ENCODE measurements at regions not wholly inside any gene's neighbourhood (a gene's known extent, or its start where the extent isn't known, plus 50 kb on each side); places are given as distances from the start of the nearest gene placed in this dataset.

DNA sequence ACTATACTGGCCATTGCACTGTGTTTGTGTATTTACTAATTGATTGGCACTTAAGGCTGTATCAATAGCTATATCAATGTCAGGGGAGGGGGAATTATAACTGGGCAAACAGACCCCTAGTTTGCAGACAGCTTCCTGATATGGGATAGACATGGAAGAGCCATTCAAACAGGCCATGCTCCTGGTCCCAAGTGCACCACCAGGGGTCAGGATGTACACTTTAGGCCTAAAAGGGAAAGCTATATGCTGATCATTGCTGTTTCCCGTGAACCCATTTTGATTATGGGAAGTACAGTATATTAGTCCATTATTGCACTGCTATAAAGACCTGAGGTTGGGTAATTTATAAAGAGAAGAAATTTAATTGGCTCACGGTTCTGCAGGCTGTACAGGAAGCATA lies 124.9 kb upstream of the BACE2 start:
- no peak for DNase-seq
- TF ChIP-seq RAD21 (IDR thresholded peaks at IDR 0.05; ENCODE audit: low read length) (peak; percentile 39), FOXM1 (IDR thresholded peaks at IDR 0.05; ENCODE audit: low read depth) (no peak)
- TF ChIP-seq, protein P1, sequence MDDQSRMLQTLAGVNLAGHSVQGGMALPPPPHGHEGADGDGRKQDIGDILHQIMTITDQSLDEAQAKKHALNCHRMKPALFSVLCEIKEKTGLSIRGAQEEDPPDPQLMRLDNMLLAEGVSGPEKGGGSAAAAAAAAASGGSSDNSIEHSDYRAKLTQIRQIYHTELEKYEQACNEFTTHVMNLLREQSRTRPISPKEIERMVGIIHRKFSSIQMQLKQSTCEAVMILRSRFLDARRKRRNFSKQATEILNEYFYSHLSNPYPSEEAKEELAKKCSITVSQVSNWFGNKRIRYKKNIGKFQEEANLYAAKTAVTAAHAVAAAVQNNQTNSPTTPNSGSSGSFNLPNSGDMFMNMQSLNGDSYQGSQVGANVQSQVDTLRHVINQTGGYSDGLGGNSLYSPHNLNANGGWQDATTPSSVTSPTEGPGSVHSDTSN (IDR thresholded peaks at IDR 0.05): no peak
- no peak overlapping the region for H2AFZ ChIP-seq (ENCODE audit: low read depth)
- H3K27ac ChIP-seq (ENCODE audit: low read depth in 2 of 2, low read length in 1 of 2): no peak overlapping the region
- no peaks in the 10 kb centered on the region for H3K79me2 ChIP-seq (ENCODE audit: insufficient read depth)
- no peaks in the 10 kb centered on the region for H4K20me1 ChIP-seq (ENCODE audit: insufficient read depth)
- ChIA-PET POLR2A (no interaction called here), CTCF (interaction anchor here (0.6 to 3.8 kb wide), 7 partner anchors 21 to 176 kb away, joined by 3 to 23 read pairs (median 3); no protein-coding TSS in a partner anchor)
- no peak overlapping the region for H3K4me3 ChIP-seq (ENCODE audit: low read depth in 2 of 2, low read length in 1 of 2)
- H3K36me3 ChIP-seq (replicated peaks in 1 of 2; ENCODE audit: control insufficient read depth in 1 of 2, insufficient read depth in 2 of 2, low read length in 1 of 2): no peaks in the 10 kb centered on the region
- H3F3A ChIP-seq (replicated peaks; ENCODE audit: insufficient read depth): no peaks in the 10 kb centered on the region
- H3K9me2 ChIP-seq: no peaks in the 10 kb centered on the region
- 4% methylated on average over 2 of the region's 2 CpGs for WGBS (ENCODE audit: low lambda C conversion rate)
- peaks cover 0 to 3% of the 10 kb centered on the region in 2 experiments; a peak in 1 of 4 replicates for H3K4me1 ChIP-seq (ENCODE audit: control insufficient read depth in 1 of 2, insufficient read depth in 2 of 2, low read depth in 1 of 2, low read length in 1 of 2)
- H3K9ac ChIP-seq: no peak overlapping the region
- H3K27me3 ChIP-seq (ENCODE audit: insufficient read depth): no peaks in the 10 kb centered on the region
- no peaks in the 10 kb centered on the region for H3K9me3 ChIP-seq
- no peak overlapping the region for H3K4me2 ChIP-seq

DNA sequence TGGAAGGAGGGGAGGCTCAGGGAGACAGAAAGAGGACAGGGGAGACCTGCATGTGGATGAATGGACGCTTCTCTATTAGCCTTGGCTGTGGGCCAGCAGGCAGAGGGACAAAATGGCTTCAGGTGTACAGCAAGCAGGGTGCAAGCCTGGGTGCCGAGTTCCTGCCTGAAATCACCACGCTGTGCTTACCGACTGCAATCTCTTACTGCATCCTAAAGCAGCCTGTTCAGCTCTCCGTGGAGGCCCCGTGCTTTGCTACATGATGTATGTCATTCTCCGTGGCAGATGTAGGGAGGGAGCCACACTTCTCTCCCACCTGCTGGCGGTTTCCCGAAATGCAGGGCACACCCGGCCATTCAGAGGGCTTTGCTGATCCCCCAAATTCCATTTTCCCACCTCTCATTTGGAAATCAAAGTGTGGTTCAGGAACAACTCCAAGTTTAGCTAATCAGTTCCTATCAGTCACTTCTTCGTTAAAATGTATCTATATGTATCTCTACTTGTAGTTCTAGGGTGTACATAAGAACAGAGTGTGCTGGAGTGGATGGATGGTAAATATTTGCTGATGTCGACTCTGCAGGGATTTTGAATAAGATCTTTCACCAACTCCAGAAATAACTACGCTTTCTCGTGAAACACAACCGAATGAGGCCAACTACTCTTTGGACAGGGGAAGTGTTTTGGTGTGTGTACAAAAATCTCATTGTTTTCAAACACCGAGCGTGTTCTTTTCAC lies 122.3 kb upstream of the BACE2 start:
- 32% methylated on average over 15 of the region's 17 CpGs for WGBS (ENCODE audit: low lambda C conversion rate)
- POLR2A ChIA-PET: no interaction called here
- no peaks in the 10 kb centered on the region for H3K9me3 ChIP-seq

DNA sequence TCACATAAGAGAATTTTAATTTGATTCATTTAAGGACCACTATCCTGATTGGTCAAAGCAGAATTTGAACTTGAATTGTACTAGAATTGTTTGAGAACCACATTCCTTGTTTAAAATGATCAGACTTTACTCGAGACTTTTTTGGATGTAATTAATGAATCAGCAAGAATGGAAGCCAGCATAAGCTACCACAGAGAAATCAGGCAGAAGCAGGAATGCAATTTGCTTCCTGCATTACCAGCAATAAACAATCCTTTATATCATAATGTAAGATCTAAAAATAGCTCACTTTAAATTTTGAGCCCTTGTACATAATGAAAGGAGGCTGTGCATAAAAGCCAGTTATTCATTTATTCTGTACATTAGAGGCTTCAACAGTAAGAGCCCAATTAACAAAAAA lies 119.8 kb upstream of the BACE2 start:
- no peak for TF ChIP-seq MEF2A (IDR thresholded peaks at IDR 0.05; ENCODE audit: borderline replicate concordance, low read depth)
- no peak for TF ChIP-seq TCF12 (IDR thresholded peaks at IDR 0.05)
- no peak for TF ChIP-seq EZH2phosphoT487 (IDR thresholded peaks at IDR 0.05; ENCODE audit: borderline replicate concordance, low read depth)
- TF ChIP-seq CHD2 (IDR thresholded peaks at IDR 0.05; ENCODE audit: low read length, partially characterized antibody): no peak
- TF ChIP-seq, protein P2, sequence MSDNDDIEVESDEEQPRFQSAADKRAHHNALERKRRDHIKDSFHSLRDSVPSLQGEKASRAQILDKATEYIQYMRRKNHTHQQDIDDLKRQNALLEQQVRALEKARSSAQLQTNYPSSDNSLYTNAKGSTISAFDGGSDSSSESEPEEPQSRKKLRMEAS (IDR thresholded peaks at IDR 0.05; ENCODE audit: low read depth): no peak
- TF ChIP-seq NRF1 (IDR thresholded peaks at IDR 0.05; ENCODE audit: low read depth, low read length): no peak
- TF ChIP-seq YY1 (IDR thresholded peaks at IDR 0.05; ENCODE audit: low read depth): no peak
- no peak for TF ChIP-seq FOSL2 (IDR thresholded peaks at IDR 0.05; ENCODE audit: borderline replicate concordance, low read depth)
- TF ChIP-seq, protein P3, sequence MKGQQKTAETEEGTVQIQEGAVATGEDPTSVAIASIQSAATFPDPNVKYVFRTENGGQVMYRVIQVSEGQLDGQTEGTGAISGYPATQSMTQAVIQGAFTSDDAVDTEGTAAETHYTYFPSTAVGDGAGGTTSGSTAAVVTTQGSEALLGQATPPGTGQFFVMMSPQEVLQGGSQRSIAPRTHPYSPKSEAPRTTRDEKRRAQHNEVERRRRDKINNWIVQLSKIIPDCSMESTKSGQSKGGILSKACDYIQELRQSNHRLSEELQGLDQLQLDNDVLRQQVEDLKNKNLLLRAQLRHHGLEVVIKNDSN (IDR thresholded peaks at IDR 0.05; ENCODE audit: borderline replicate concordance, low read depth): no peak
- TF ChIP-seq, protein P4, sequence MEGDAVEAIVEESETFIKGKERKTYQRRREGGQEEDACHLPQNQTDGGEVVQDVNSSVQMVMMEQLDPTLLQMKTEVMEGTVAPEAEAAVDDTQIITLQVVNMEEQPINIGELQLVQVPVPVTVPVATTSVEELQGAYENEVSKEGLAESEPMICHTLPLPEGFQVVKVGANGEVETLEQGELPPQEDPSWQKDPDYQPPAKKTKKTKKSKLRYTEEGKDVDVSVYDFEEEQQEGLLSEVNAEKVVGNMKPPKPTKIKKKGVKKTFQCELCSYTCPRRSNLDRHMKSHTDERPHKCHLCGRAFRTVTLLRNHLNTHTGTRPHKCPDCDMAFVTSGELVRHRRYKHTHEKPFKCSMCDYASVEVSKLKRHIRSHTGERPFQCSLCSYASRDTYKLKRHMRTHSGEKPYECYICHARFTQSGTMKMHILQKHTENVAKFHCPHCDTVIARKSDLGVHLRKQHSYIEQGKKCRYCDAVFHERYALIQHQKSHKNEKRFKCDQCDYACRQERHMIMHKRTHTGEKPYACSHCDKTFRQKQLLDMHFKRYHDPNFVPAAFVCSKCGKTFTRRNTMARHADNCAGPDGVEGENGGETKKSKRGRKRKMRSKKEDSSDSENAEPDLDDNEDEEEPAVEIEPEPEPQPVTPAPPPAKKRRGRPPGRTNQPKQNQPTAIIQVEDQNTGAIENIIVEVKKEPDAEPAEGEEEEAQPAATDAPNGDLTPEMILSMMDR (IDR thresholded peaks at IDR 0.05): no peak
- no peak for TF ChIP-seq POLR2AphosphoS5 (IDR thresholded peaks at IDR 0.05; ENCODE audit: low read depth, low read length)
- no peak for TF ChIP-seq SIN3A (IDR thresholded peaks at IDR 0.05; ENCODE audit: borderline replicate concordance, low read depth, low read length)
- TF ChIP-seq TEAD4 (IDR thresholded peaks at IDR 0.05; ENCODE audit: borderline replicate concordance, insufficient read depth): no peak
- TF ChIP-seq FOXM1 (IDR thresholded peaks at IDR 0.05; ENCODE audit: low read depth): no peak
- no peak for TF ChIP-seq GATA2 (CRISPR knock-in tag; IDR thresholded peaks at IDR 0.05)
- no peak for TF ChIP-seq JUND (IDR thresholded peaks at IDR 0.05)
- ChIA-PET POLR2A (no interaction called here), CTCF (interaction anchor here (2.3 kb wide), 1 partner anchor 21 kb away, joined by 8 read pairs; no protein-coding TSS in a partner anchor)
- H3K27ac ChIP-seq (ENCODE audit: low read depth in 2 of 2, low read length in 1 of 2): no peak overlapping the region
- no peaks in the 10 kb centered on the region for H3K79me2 ChIP-seq (ENCODE audit: insufficient read depth)
- no peaks in the 10 kb centered on the region for H3K27me3 ChIP-seq (ENCODE audit: insufficient read depth)
- H3K9me2 ChIP-seq: no peaks in the 10 kb centered on the region
- H4K20me1 ChIP-seq (ENCODE audit: insufficient read depth): no peaks in the 10 kb centered on the region
- no peak overlapping the region for H3K4me3 ChIP-seq (ENCODE audit: low read depth in 2 of 2, low read length in 1 of 2)
- no peak overlapping the region for H2AFZ ChIP-seq (ENCODE audit: low read depth)
- H3K9me3 ChIP-seq: no peaks in the 10 kb centered on the region
- WGBS (ENCODE audit: low lambda C conversion rate): 4% methylated on average over 1 of the region's 1 CpG
- no peak overlapping the region for H3K4me2 ChIP-seq
- peaks cover 0 to 3% of the 10 kb centered on the region in 2 experiments; a peak in 1 of 4 replicates for H3K4me1 ChIP-seq (ENCODE audit: control insufficient read depth in 1 of 2, insufficient read depth in 2 of 2, low read depth in 1 of 2, low read length in 1 of 2)
- no peaks in the 10 kb centered on the region for H3F3A ChIP-seq (replicated peaks; ENCODE audit: insufficient read depth)
- H3K9ac ChIP-seq: no peak overlapping the region
- H3K36me3 ChIP-seq (replicated peaks in 1 of 2; ENCODE audit: control insufficient read depth in 1 of 2, insufficient read depth in 2 of 2, low read length in 1 of 2): no peaks in the 10 kb centered on the region
- no peak for DNase-seq

More for the DNA sequence above, 122.3 kb upstream of the BACE2 start:
- CTCF ChIA-PET: interaction anchor here (0.7 to 3.8 kb wide), 9 partner anchors 9 to 1177 kb away, joined by 3 to 18 read pairs (median 3); no protein-coding TSS in a partner anchor
- H3K4me1 ChIP-seq (ENCODE audit: control insufficient read depth in 1 of 2, insufficient read depth in 2 of 2, low read depth in 1 of 2, low read length in 1 of 2): peaks cover 0 to 3% of the 10 kb centered on the region in 2 experiments; a peak in 1 of 4 replicates
- H3K79me2 ChIP-seq (ENCODE audit: insufficient read depth): no peaks in the 10 kb centered on the region
- no peaks in the 10 kb centered on the region for H3K9me2 ChIP-seq
- no peak overlapping the region for H3K27ac ChIP-seq (ENCODE audit: low read depth in 2 of 2, low read length in 1 of 2)
- no peaks in the 10 kb centered on the region for H3K27me3 ChIP-seq (ENCODE audit: insufficient read depth)
- TF ChIP-seq RAD21 (IDR thresholded peaks at IDR 0.05; ENCODE audit: low read length): peak; percentile 21; the same call in 1 of the 2 replicates
- no peak for TF ChIP-seq ELF1 (IDR thresholded peaks at IDR 0.05)
- TF ChIP-seq CHD2 (IDR thresholded peaks at IDR 0.05; ENCODE audit: low read length, partially characterized antibody): no peak
- peak; percentile 43 for DNase-seq
- H3F3A ChIP-seq (replicated peaks; ENCODE audit: insufficient read depth): no peaks in the 10 kb centered on the region
- H4K20me1 ChIP-seq (ENCODE audit: insufficient read depth): no peaks in the 10 kb centered on the region
- H2AFZ ChIP-seq (ENCODE audit: low read depth): no peak overlapping the region
- no peak overlapping the region for H3K4me3 ChIP-seq (ENCODE audit: low read depth in 2 of 2, low read length in 1 of 2)
- H3K36me3 ChIP-seq (replicated peaks in 1 of 2; ENCODE audit: control insufficient read depth in 1 of 2, insufficient read depth in 2 of 2, low read length in 1 of 2): no peaks in the 10 kb centered on the region
- H3K9ac ChIP-seq: no peak overlapping the region
- no peak overlapping the region for H3K4me2 ChIP-seq

All from SK-N-SH (cell line).